CD1c-positive myeloid dendritic cell (primary cell): ENCODE measurements at regions not wholly inside any gene's neighbourhood (a gene's known extent, or its start where the extent isn't known, plus 50 kb on each side); places are given as distances from the start of the nearest gene placed in this dataset.
A peak's percentile ranks its signal among the peaks of the same experiment; 100 is the strongest.

Experiments
- DNase-seq: peaks from one replicate; pipeline ENCODE4 v3.0.0-alpha.2; 2016; ENCODE audit errors: extremely low spot score

GRCh38 chrX:39542316-39542715, 555.4 kb downstream of the BCOR start:
- DNase-seq: no peak

DNA sequence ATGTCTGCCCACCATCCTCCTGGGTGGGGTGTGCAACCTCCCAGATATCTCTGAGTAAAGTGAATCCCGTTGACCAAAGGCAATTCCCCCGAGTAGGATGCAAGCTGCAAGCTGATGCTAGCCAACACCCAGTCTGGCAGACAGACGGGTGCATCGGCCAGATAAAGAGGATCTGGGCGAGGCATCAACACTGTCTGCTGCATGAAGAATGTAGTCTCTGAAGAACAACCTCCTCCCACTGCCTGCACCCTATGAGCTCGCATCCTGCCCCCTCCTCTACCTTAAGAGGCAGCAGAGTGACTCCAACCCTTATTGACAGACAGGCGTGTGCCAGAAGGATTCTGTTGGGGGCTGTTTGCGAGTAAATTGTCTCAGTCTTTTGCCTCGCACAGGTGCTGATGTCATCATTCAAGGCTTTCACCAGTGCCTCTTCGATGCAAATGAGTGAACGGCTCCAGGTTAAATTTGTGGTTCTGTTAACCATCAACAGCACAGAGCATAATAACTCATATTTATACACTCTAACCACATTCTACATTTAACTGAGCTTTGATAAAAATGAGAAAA, 546.9 kb downstream of the BCOR start:
- no peak for DNase-seq

DNA sequence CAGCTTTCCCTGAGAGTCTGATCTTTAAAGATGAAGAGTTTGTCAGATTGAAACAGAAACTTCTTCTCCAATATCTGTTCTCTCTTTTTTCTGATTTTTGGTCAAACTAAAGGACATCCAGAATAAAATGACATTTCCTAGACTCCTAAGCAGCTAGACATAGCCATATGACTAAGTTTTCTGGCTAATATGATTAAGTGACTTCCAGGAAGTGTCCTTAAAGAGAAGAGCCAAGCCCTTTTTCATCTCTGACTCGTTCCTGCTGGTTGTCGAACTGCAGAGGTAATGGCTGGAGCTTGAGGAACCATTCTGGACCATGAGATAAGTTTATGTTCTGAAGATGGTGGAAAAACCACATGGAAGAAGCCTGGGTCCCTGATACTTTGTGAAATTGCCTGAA, 546.0 kb downstream of the BCOR start:
- DNase-seq: no peak

DNA sequence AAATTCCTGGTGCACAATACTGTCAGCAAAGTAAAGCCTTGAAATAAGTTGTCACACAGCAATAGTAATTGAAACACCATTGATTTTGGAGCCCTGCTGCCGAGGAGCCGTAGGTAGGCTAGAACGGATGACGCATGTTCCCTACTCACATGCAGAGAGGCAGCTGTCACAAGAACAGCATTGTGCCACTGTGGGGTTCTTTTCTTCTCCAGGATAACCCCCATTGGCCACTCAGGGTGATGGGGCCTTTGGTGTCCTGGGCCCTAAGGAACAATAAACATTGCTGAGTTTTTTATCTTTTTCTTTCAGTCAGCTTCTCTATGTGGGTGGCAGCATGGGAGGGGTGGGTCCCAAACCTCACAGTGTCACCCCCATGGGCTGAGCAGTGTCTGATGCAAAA, 542.3 kb downstream of the BCOR start:
- no peak for DNase-seq

- DNase-seq: no peak
Observed at GRCh38 chrX:39556056-39556455, 541.7 kb downstream of the BCOR start.

DNA sequence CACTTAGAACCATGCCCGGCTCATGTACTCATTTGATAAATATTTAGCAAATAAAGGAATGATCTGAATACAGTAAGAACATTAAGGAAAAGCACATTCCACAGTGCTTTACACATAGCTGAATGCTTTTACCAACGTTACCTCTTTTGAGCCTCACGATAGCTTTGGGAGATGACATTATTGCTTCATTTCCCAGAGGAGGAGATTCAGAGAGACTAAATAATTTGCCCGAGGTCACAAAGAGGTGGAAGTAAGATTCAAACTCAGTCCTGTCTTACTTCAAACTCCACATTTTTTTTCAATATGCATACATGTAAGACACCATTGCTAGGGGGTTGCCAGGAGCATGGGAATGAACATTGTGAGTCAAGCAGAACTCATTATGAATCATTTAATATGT, 538.5 kb downstream of the BCOR start:
- DNase-seq: no peak

- DNase-seq: no peak
Observed at GRCh38 chrX:39560271-39560670, 537.5 kb downstream of the BCOR start.

GRCh38 chrX:39563178-39563577, 534.6 kb downstream of the BCOR start:
- peak; percentile 41 for DNase-seq

DNA sequence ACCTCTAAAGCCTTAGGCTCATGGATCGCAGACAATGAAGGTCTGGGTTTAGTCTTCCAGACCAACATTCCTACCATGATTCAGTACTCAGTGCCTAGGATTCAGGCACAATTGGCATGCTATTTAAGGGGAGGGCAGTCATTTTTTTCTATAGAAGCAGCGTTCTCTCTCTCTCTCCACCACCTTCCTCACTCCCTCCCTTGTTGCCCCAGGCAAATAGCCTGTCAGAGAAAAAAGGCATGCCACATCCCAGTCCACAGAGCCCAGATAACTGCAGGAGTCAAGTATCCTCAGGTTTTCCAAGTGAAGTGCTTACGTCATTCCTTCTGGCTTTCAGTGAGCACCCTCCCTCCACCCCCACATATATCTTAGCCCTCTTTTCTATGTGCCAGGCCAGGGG, 533.0 kb downstream of the BCOR start:
- DNase-seq: no peak

DNA sequence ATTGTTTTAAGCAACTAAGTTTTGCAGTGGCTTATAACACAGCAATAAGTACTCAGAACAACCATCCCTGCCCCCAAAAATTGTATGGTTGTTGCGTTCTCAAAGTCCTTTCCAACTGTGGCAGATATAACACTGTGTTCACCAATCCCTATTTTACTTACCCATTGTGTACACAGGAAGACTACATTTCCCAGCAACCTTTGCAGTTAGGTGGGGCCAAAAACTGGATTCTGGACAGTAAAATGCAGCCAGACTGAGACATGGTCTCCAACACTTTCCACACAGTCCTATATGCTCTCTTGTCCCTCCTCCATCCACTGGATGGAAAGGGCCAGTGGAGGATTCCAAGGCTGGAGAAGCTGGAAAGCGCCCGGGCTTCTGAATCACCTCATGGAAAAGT, 523.6 kb downstream of the BCOR start:
- DNase-seq: no peak

- DNase-seq: no peak
Observed at GRCh38 chrX:39576041-39576872, 521.5 kb downstream of the BCOR start.

DNA sequence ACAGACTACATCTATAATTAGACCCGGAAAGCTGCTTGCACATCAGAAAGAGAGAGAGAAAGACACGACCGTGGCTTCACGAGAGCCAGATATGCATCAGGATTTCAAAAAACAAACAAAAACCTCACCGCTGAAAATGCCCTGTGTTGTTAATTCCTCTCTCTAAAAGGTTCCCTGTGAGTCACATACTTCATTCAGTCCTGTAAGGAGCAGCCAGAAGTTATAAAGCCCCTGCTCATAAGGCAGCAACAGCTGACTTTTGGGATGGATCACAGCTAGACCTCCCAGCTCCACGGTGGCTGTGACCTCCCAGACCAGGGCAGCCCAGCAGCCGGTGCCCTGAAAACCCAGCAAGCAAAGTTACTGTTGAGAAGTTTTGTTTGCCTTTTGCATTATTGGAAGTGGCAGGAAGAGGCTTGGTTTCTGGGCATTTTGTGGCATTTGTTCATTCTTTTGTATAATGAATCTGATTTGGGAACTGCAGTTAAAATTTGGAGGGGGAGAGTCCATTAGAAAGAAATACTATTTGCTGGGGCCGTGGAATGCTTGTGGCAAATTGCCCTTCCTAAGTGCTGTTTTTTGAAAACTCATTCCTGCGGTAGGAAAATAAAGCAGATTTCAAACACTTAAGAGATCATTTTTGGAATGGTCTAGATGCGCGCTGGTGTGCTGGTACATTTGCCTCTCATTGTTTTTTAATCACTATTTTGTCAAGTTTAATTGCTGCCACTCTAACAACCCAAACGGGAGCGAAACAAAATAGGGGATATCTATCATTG, 520.4 kb downstream of the BCOR start:
- no peak for DNase-seq

GRCh38 chrX:39577985-39578869, 519.5 kb downstream of the BCOR start:
- no peak for DNase-seq

DNA sequence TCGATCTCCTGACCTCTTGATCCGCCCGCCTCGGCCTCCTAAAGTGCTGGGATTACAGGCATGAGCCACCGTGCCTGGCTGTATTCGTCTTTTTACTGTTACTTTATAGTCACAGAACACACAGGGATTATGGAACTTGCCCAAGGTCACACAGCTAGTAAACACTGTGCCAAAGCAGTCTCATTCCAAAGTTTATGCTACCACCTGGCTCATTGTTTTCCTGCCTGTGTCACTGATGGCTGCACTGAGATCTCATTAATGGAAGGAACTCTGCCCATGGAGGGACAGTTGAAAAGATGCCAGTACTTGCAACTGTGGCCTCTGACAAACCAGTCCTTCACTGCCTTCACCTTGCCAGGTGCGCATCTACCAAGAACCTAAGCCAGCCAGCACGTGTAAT, 517.7 kb downstream of the BCOR start:
- no peak for DNase-seq

DNA sequence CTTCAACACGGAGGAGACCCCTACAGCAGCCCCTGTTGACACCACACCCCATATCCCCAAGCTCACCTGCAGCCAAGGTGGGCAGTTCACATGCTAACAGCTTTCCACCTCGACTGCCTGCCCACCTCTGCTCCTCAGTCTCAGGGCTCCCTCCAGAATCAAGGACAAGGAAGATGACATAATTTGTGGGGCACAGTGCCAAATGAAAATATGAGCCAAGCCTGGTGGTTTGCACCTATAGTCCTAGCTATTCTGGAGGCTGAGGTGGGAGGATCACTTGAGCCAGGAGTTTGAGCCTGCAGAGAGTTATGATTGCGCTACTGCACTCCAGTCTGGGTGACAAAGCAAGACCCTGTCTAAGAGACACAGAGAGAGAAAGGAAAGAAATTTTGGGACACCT, 516.3 kb downstream of the BCOR start:
- no peak for DNase-seq

- peak; percentile 20 for DNase-seq
Observed at GRCh38 chrX:39582091-39582490, 515.7 kb downstream of the BCOR start.

DNA sequence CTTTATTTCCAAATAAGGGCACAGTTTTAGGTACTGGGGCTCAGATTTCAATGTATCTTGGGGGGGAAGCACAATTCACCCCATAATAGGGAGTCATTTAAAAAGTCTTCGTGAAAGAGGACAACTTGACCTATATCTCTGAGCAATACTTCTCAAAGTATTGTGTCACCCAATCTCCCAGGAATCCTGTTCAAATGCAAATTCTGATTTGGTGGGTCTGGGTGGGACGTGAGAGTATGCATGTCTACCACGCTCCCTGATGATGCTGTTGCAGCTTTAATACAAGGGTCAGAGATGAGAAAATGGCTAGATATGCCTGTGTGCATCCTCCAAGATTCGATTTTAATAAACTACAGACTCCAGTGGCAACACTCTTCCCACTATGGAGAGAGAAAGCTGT, 514.8 kb downstream of the BCOR start:
- DNase-seq: no peak

DNA sequence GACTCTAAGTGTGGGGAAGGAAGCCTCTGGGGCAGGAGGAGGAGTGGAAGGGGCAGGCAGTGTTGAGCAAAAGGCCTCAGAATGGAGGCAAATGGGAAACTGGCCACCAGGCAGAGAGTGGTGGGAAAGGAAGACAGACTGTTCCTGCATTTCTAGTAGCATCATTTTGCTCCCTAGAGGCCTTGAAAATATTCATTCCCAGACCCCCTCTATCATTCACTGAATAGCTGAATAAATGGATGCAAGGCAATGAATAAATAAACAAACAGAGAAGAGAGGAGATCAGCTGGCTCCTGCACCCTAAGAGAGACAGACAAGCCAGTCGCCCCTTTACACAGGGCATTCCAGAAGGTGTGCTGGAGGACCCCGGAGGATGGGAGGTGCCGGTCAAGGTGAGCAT, 511.9 kb downstream of the BCOR start:
- no peak for DNase-seq

GRCh38 chrX:39586359-39586758, 511.4 kb downstream of the BCOR start:
- no peak for DNase-seq

DNA sequence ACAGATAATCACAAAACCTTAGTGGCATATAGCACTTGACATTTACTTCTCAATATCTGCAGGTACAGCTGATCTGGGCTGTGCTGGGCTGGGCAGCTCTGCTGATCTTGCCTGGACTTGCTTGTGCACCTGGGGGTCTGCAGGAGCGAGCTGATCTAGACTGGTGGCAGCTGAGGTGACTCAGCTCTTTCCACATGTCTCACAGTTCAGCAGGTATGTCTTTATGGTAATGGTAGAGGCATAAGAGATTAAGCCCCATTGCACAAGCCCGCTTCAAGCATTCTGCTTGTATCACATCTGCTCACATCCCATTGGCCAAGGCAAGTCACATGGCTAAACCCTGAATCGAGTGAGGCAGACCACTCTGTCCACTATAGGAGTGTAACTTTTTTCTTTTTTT, 506.7 kb downstream of the BCOR start:
- no peak for DNase-seq

- DNase-seq: no peak
Observed at GRCh38 chrX:39592776-39593175, 505.0 kb downstream of the BCOR start.

- DNase-seq: no peak
Observed at GRCh38 chrX:39595977-39596376, 501.8 kb downstream of the BCOR start.
